GM23248 (cell line): ENCODE measurements at regions not wholly inside any gene's neighbourhood (a gene's known extent, or its start where the extent isn't known, plus 50 kb on each side); places are given as distances from the start of the nearest gene placed in this dataset.
"Not testable (repeated sequence)": the region's sequence is repeated elsewhere in the genome, so short reads cannot be mapped to it uniquely, and the experiment has no call there.

Source experiments
- DNase-seq: peaks from one replicate; pipeline ENCODE4 v3.0.0-alpha.2; 2015
- H2AFZ ChIP-seq: fragments of 200-600 bp; sonication (generic); 2 replicates; pipeline ENCODE4 v1.6.1; 2016; ENCODE audit warnings: antibody characterized with exemption
- H3F3A ChIP-seq: fragments of 200-600 bp; sonication (generic); 2 replicates; pipeline ENCODE4 v1.6.1; 2016; ENCODE audit warnings: mild to moderate bottlenecking, antibody characterized with exemption, mixed run types; ENCODE audit not compliant: insufficient read depth
- H3K27ac ChIP-seq: fragments of 200-600 bp; sonication (generic); 2 replicates; pipeline ENCODE4 v1.5.1; 2016; ENCODE audit warnings: mild to moderate bottlenecking
- H3K27me3 ChIP-seq: fragments of 200-600 bp; sonication (generic); replicated peaks from 2 replicates; pipeline ENCODE4 v1.6.1; 2016; ENCODE audit warnings: mild to moderate bottlenecking; ENCODE audit not compliant: insufficient read depth
- H3K36me3 ChIP-seq: fragments of 200-600 bp; sonication (generic); 2 replicates; pipeline ENCODE4 v1.6.1; 2016; ENCODE audit warnings: low read depth, mild to moderate bottlenecking
- H3K4me1 ChIP-seq: fragments of 200-600 bp; sonication (generic); 2 replicates; pipeline ENCODE4 v1.6.1; 2016; ENCODE audit warnings: mild to moderate bottlenecking; ENCODE audit not compliant: insufficient read depth
- H3K4me2 ChIP-seq: fragments of 200-600 bp; sonication (generic); one replicate; pipeline ENCODE4 v1.6.1; 2016; ENCODE audit warnings: mild to moderate bottlenecking; ENCODE audit not compliant: unreplicated experiment
- H3K4me3 ChIP-seq: fragments of 200-600 bp; sonication (generic); 2 replicates; pipeline ENCODE4 v1.5.1; 2016; ENCODE audit warnings: mild to moderate bottlenecking
- H3K79me2 ChIP-seq: fragments of 200-600 bp; sonication (generic); 2 replicates; pipeline ENCODE4 v1.6.1; 2016; ENCODE audit warnings: mild to moderate bottlenecking; ENCODE audit not compliant: insufficient read depth
- H3K9ac ChIP-seq: fragments of 200-600 bp; sonication (generic); 2 replicates; pipeline ENCODE4 v1.6.1; 2016; ENCODE audit warnings: mild to moderate bottlenecking
- H3K9me2 ChIP-seq: fragments of 200-600 bp; sonication (generic); 2 replicates; pipeline ENCODE4 v1.6.1; 2016; ENCODE audit warnings: mixed run types, mild to moderate bottlenecking, moderate library complexity; ENCODE audit not compliant: insufficient read depth
- H3K9me3 ChIP-seq: fragments of 200-600 bp; sonication (generic); one replicate; pipeline ENCODE4 v1.6.1; 2017; ENCODE audit warnings: low read depth
- H4K20me1 ChIP-seq: fragments of 200-600 bp; sonication (generic); 2 replicates; pipeline ENCODE4 v1.6.0; 2016; ENCODE audit not compliant: insufficient read depth
- EZH2 ChIP-seq: fragments of 200-600 bp; sonication (generic); IDR thresholded peaks from 2 replicates; pipeline ENCODE4 v1.6.1; 2018; ENCODE audit warnings: antibody characterized with exemption, mild to moderate bottlenecking; ENCODE audit not compliant: insufficient read depth, poor library complexity, severe bottlenecking
- EZH2phosphoT487 ChIP-seq: fragments of 200-600 bp; sonication (generic); IDR thresholded peaks from 2 replicates; pipeline ENCODE4 v1.6.1; 2018; ENCODE audit warnings: antibody characterized with exemption, moderate library complexity, mild to moderate bottlenecking, low read depth; ENCODE audit not compliant: insufficient read depth
- WGBS, 2 experiments: methylation state at CpG; one replicate each; pipeline ENCODE4 v1.1.6; 2015 to 2017; ENCODE audit warnings: low lambda C conversion rate in 2 of 2, low coverage in 1 of 2; ENCODE audit errors: missing lambda C conversion rate in 2 of 2; 5-methylcytosine and 5-hydroxymethylcytosine counted together
- in situ Hi-C: fragments of 300-500 bp; cut with MboI; formaldehyde crosslinking; loops from 2 replicates; pipeline ENCODE4 v1.15.0; 2020

GRCh38 chrX:41029332-41029731, 55.9 kb upstream of the USP9X start:
- no peaks in the 10 kb centered on the region for H3K79me2 ChIP-seq
- H3K9ac ChIP-seq, result no peak overlapping the region
- no peak for DNase-seq
- no peaks in the 10 kb centered on the region for H3K36me3 ChIP-seq
- peaks cover 17% of the 10 kb centered on the region for H3K4me1 ChIP-seq
- no peak overlapping the region for H3K4me3 ChIP-seq
- no peaks in the 10 kb centered on the region for H4K20me1 ChIP-seq
- in situ Hi-C loops, result no loop called here
- no peaks in the 10 kb centered on the region for H3K27me3 ChIP-seq
- no peak overlapping the region for H3K27ac ChIP-seq
- H3F3A ChIP-seq, result 0 out of 2 replicates have a peak, but pooled peaks cover 9% of the 10 kb centered on the region
- no peak overlapping the region for H2AFZ ChIP-seq
- H3K9me2 ChIP-seq, result no peaks in the 10 kb centered on the region
- WGBS, 2 experiments, result 95 to 96% methylated on average over 7 of the region's 7 CpGs
- no peaks in the 10 kb centered on the region for H3K9me3 ChIP-seq
- H3K4me2 ChIP-seq, result no peak overlapping the region
- TF ChIP-seq EZH2, result no peak
- no peak for TF ChIP-seq EZH2phosphoT487

DNA sequence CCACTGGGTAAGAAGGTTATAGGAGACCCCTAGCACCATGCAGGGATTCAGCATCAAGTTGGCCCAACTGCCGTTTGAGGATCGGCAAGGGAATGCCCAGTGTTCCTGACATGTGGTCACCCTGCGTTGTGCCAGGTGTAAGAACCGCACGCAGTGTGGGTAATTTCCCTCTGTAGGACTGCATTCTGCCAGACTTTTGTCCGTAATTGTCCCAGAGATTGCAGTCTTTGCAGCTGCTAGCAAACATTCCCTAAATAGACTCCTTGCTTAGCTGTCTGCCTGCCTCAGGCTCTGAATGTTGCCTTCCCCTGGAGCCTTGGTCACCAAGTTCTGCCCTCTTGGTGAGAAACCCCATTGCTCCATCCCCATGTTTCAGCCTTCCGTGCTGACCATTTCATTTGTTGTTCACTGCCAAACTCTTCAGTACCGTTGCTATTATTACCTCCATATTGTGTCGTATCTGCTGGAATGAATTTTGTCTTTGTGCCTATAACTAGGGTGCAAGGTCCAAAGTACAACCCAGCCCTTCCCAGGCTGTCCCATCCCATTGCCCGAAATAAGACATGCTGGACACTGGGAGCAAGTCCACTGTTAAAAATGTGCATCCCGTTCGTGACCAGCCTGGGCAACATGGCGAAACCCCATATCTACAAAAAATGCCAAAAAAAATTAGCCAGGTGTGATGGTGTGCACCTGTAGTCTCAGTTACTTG, 53.8 kb upstream of the USP9X start:
- Histone ChIP-seq H3K27ac (no peak overlapping the region), H2AFZ (no peak overlapping the region), H3K4me3 (no peak overlapping the region), H3K79me2 (no peaks in the 10 kb centered on the region), H3K9ac (no peak overlapping the region), H3K9me2 (no peaks in the 10 kb centered on the region), H3K4me2 (no peak overlapping the region), H3K36me3 (no peaks in the 10 kb centered on the region), H4K20me1 (no peaks in the 10 kb centered on the region), H3K4me1 (peaks cover 17% of the 10 kb centered on the region), H3F3A (0 out of 2 replicates have a peak, but pooled peaks cover 9% of the 10 kb centered on the region), H3K27me3 (no peaks in the 10 kb centered on the region), H3K9me3 (no peaks in the 10 kb centered on the region)
- no peak for DNase-seq
- TF ChIP-seq EZH2 (no peak), EZH2phosphoT487 (no peak)
- 95 to 97% methylated on average over 9 to 13 of the region's 13 CpGs for WGBS, 2 experiments
- in situ Hi-C loops, result no loop called here

GRCh38 chrX:41033299-41033698, 51.9 kb upstream of the USP9X start:
- in situ Hi-C loops, result no loop called here

DNA sequence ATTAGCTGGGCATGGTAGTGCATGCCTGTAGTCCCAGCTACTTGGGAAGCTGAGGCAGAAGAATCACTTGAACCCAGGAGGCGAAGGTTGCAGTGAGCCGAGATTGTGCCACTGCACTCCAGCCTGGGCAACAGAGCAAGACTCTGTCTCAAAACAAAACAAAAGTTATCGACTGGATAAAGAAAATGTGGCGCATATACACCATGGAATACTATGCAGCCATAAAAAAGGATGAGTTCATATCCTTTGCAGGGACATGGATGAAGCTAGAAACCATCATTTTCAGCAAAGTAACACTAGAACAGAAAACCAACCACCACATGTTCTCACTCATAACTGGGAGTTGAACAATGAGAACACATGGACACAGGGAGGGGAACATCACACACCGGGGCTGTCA, 50.3 kb upstream of the USP9X start:
- H3K27me3 ChIP-seq, H3K9me3 ChIP-seq, H3K36me3 ChIP-seq, H3K27ac ChIP-seq, H3K4me2 ChIP-seq, H3K79me2 ChIP-seq, in situ Hi-C loops, H3F3A ChIP-seq, H3K9me2 ChIP-seq, DNase-seq, H2AFZ ChIP-seq, H4K20me1 ChIP-seq, H3K4me1 ChIP-seq, H3K4me3 ChIP-seq, H3K9ac ChIP-seq: not testable (repeated sequence)
- WGBS, 2 experiments, result 95 to 98% methylated on average over 4 to 5 of the region's 5 CpGs

More at GRCh38 chrX:41033299-41033698, 51.9 kb upstream of the USP9X start:
- Histone ChIP-seq H3F3A (no peaks in the 10 kb centered on the region), H2AFZ (no peak overlapping the region), H3K4me2 (no peak overlapping the region), H3K9me2 (no peaks in the 10 kb centered on the region), H4K20me1 (no peaks in the 10 kb centered on the region), H3K36me3 (no peaks in the 10 kb centered on the region), H3K79me2 (no peaks in the 10 kb centered on the region), H3K9me3 (no peaks in the 10 kb centered on the region), H3K4me1 (no peaks in the 10 kb centered on the region), H3K27me3 (no peaks in the 10 kb centered on the region), H3K9ac (no peak overlapping the region), H3K4me3 (no peak overlapping the region), H3K27ac (no peak overlapping the region)
- TF ChIP-seq EZH2phosphoT487 (no peak), EZH2 (no peak)
- DNase-seq, result no peak
